HepG2 (cell line): ENCODE measurements at regions not wholly inside any gene's neighbourhood (a gene's known extent, or its start where the extent isn't known, plus 50 kb on each side); places are given as distances from the start of the nearest gene placed in this dataset.

ENCODE experiments used
- DZIP1 ChIP-seq: sonication (generic); formaldehyde crosslinking; IDR thresholded peaks from 2 replicates; pipeline ENCODE4 v1.5.0; 2020; ENCODE audit warnings: mild to moderate bottlenecking, missing genetic modification reagents
- MTF1 ChIP-seq: sonication (generic); formaldehyde crosslinking; IDR thresholded peaks from 2 replicates; pipeline ENCODE4 v1.5.0; 2020; ENCODE audit warnings: missing genetic modification reagents
- TCF12 ChIP-seq, 2 experiments: fragments of 450-650 bp in 1 of 2; sonication (generic) in 1 of 2; formaldehyde crosslinking in 1 of 2; IDR thresholded peaks; 2 replicates each; pipeline versions ENCODE4 v1.6.1 to v1.8.0; 2017 to 2022; ENCODE audit warnings: antibody characterized with exemption in 1 of 2, mild to moderate bottlenecking in 1 of 2, missing genetic modification reagents in 1 of 2, moderate library complexity in 1 of 2

GRCh38 chr11:109309153-109309552, 112.8 kb upstream of the C11orf87 start:
- no peak for TF ChIP-seq MTF1 (CRISPR knock-in tag)
- TF ChIP-seq DZIP1 (CRISPR knock-in tag): no peak
- no peak for TF ChIP-seq TCF12 (IDR thresholded peaks at IDR 0.05)
- no peak for TF ChIP-seq TCF12 (CRISPR knock-in tag; IDR thresholded peaks at IDR 0.05)
